Gastrocnemius medialis (tissue), 4 donors: ENCODE measurements at regions not wholly inside any gene's neighbourhood (a gene's known extent, or its start where the extent isn't known, plus 50 kb on each side); places are given as distances from the start of the nearest gene placed in this dataset.

ENCODE experiments used
- ATAC-seq, 2 donors: fragments of 150-250 bp; one replicate each; pipeline ENCODE4 v1.9.1; 2016
- DNase-seq, 2 donors: peaks; one replicate each; pipeline ENCODE4 v3.0.0-alpha.2; 2019
- H3K27ac ChIP-seq, 4 donors: fragments of 200-600 bp; sonication (generic); 1 replicate in 1 of 4; 2 replicates in 3 of 4; pipeline ENCODE4 v1.5.1; 2016 to 2018; ENCODE audit warnings: mild to moderate bottlenecking in 2 of 4, moderate library complexity in 1 of 4
- H3K27me3 ChIP-seq, 3 donors: fragments of 200-600 bp; sonication (generic) in 2 of 3; 1 replicate in 1 of 3; 2 replicates in 2 of 3; pipeline versions ENCODE4 v1.5.1 to v1.6.0; 2016 to 2019; ENCODE audit warnings: mild to moderate bottlenecking in 1 of 3, moderate library complexity in 1 of 3
- H3K36me3 ChIP-seq, 2 donors: fragments of 200-600 bp; sonication (generic) in 1 of 2; one replicate each; pipeline ENCODE4 v1.5.1; 2017 to 2018
- H3K4me1 ChIP-seq, 2 donors: fragments of 200-600 bp; sonication (generic) in 1 of 2; one replicate each; pipeline ENCODE4 v1.5.1; 2016 to 2017; ENCODE audit warnings: mild to moderate bottlenecking in 2 of 2
- H3K4me3 ChIP-seq, 4 donors: fragments of 200-600 bp; sonication (generic) in 3 of 4; 1 replicate in 1 of 4; 2 replicates in 3 of 4; pipeline ENCODE4 v1.5.1; 2016 to 2019; ENCODE audit warnings: mild to moderate bottlenecking in 2 of 4
- H3K9me3 ChIP-seq, 3 donors: fragments of 200-600 bp; sonication (generic) in 2 of 3; 1 replicate in 1 of 3; 2 replicates in 2 of 3; pipeline ENCODE4 v1.5.1; 2016 to 2019
- CTCF ChIP-seq, 5 experiments: fragments of 450-650 bp in 3 of 5; fragments of 200-600 bp in 2 of 5; sonication (generic) in 2 of 5; IDR thresholded peaks in 4 of 5; conservative IDR thresholded peaks in 1 of 5; 1 replicate in 4 of 5; 2 replicates in 1 of 5; pipeline ENCODE4 v1.5.1; 2016 to 2019; ENCODE audit warnings: antibody characterized with exemption in 5 of 5, mild to moderate bottlenecking in 3 of 5, moderate library complexity in 3 of 5
- POLR2A ChIP-seq, 2 donors: fragments of 450-650 bp; IDR thresholded peaks; one replicate each; pipeline ENCODE4 v1.6.1; 2017; ENCODE audit warnings: antibody characterized with exemption in 2 of 2, mild to moderate bottlenecking in 2 of 2, moderate library complexity in 2 of 2
- in situ Hi-C, 4 donors: fragments of 200-750 bp; cut with MboI; loops; one replicate each; pipeline versions ENCODE4 v1.15.0 to v1.8.0; 2017; ENCODE audit warnings: low sequenced_read_pairs in 4 of 4
- intact Hi-C: fragments of 100-400 bp; cut with DNase I; formaldehyde crosslinking; loops from one replicate; pipeline ENCODE4 v1.15.1; 2023; ENCODE audit warnings: low total_unique reads

GRCh38 chr7:140237390-140237789 lies 60.6 kb upstream of the KDM7A start:
- intact Hi-C loops = no loop called here

GRCh38 chr7:140236626-140237025 lies 59.8 kb upstream of the KDM7A start:
- H3K27me3 ChIP-seq = peaks cover 0 to 10% (median 3%) of the 10 kb centered on the region in 3 donors
- no peak overlapping the region for H3K4me3 ChIP-seq
- H3K4me1 ChIP-seq = no peaks in the 10 kb centered on the region
- no peaks in the 10 kb centered on the region for H3K9me3 ChIP-seq
- intact Hi-C loops = no loop called here
- in situ Hi-C loops = no loop called here
- no peak for DNase-seq
- H3K27ac ChIP-seq = no peak overlapping the region
- no peak for ATAC-seq
- no peak for TF ChIP-seq CTCF (IDR thresholded peaks at IDR 0.05 in 4 of 5, conservative IDR thresholded peaks at IDR 0.05 in 1 of 5)
- no peak for TF ChIP-seq POLR2A (IDR thresholded peaks at IDR 0.05)
- H3K36me3 ChIP-seq = no peaks in the 10 kb centered on the region

More at GRCh38 chr7:140237390-140237789, 60.6 kb upstream of the KDM7A start:
- DNase-seq (no peak), ATAC-seq (no peak)
- TF ChIP-seq POLR2A (IDR thresholded peaks at IDR 0.05) (no peak), CTCF (IDR thresholded peaks at IDR 0.05 in 4 of 5, conservative IDR thresholded peaks at IDR 0.05 in 1 of 5) (no peak)
- H3K36me3 ChIP-seq = no peaks in the 10 kb centered on the region
- no peaks in the 10 kb centered on the region for H3K4me1 ChIP-seq
- in situ Hi-C loops = no loop called here
- no peak overlapping the region for H3K27ac ChIP-seq
- H3K27me3 ChIP-seq = peaks cover 0 to 7% (median 0%) of the 10 kb centered on the region in 3 donors
- no peak overlapping the region for H3K4me3 ChIP-seq
- H3K9me3 ChIP-seq = no peaks in the 10 kb centered on the region

- H3K27me3 ChIP-seq = peaks cover 2 to 22% (median 15%) of the 10 kb centered on the region in 3 donors
- H3K9me3 ChIP-seq = no peaks in the 10 kb centered on the region
- H3K36me3 ChIP-seq = no peaks in the 10 kb centered on the region
- intact Hi-C loops (no loop called here), in situ Hi-C loops (no loop called here)
- no peak for TF ChIP-seq CTCF (IDR thresholded peaks at IDR 0.05 in 4 of 5, conservative IDR thresholded peaks at IDR 0.05 in 1 of 5)
- TF ChIP-seq POLR2A (IDR thresholded peaks at IDR 0.05) = no peak
- ATAC-seq (no peak), DNase-seq (no peak)
- H3K4me3 ChIP-seq = no peak overlapping the region
- peaks cover 0 to 9% of the 10 kb centered on the region in 2 donors for H3K4me1 ChIP-seq
- no peak overlapping the region for H3K27ac ChIP-seq
Measured at GRCh38 chr7:140235114-140235513, 58.3 kb upstream of the KDM7A start.

GRCh38 chr7:140232957-140233917 lies 56.5 kb upstream of the KDM7A start:
- intact Hi-C loops (loop anchor here (5.0 kb wide), 1 partner anchor 41 kb away; no protein-coding TSS in a partner anchor), in situ Hi-C loops (no loop called here)
- no peaks in the 10 kb centered on the region for H3K9me3 ChIP-seq
- no peaks in the 10 kb centered on the region for H3K36me3 ChIP-seq
- no peak for DNase-seq
- no peak overlapping the region for H3K4me3 ChIP-seq
- no peak for ATAC-seq
- peaks cover 11 to 38% (median 20%) of the 10 kb centered on the region in 3 donors for H3K27me3 ChIP-seq
- no peak overlapping the region for H3K27ac ChIP-seq
- H3K4me1 ChIP-seq = peaks cover 0 to 9% of the 10 kb centered on the region in 2 donors
- TF ChIP-seq POLR2A (IDR thresholded peaks at IDR 0.05) = no peak
- TF ChIP-seq CTCF (IDR thresholded peaks at IDR 0.05 in 4 of 5, conservative IDR thresholded peaks at IDR 0.05 in 1 of 5) = no peak
